IPS-18a (cell line): ENCODE measurements at regions not wholly inside any gene's neighbourhood (a gene's known extent, or its start where the extent isn't known, plus 50 kb on each side); places are given as distances from the start of the nearest gene placed in this dataset.

Experiments used
- H3K27ac ChIP-seq: one replicate; pipeline ENCODE4 v1.5.1; 2013; ENCODE audit warnings: low read length
- H3K27me3 ChIP-seq: one replicate; pipeline ENCODE4 v1.6.1; 2013; ENCODE audit warnings: mild to moderate bottlenecking, low read length; ENCODE audit not compliant: control insufficient read depth, insufficient read depth
- H3K36me3 ChIP-seq: one replicate; pipeline ENCODE4 v1.6.1; 2013; ENCODE audit warnings: low read depth, low read length; ENCODE audit not compliant: control insufficient read depth
- H3K4me1 ChIP-seq: one replicate; pipeline ENCODE4 v1.6.1; 2013; ENCODE audit warnings: low read depth, low read length; ENCODE audit not compliant: control insufficient read depth
- H3K4me3 ChIP-seq: one replicate; pipeline ENCODE4 v1.5.1; 2013; ENCODE audit warnings: low read length
- H3K9ac ChIP-seq: one replicate; pipeline ENCODE4 v1.6.1; 2013; ENCODE audit warnings: mild to moderate bottlenecking, low read length, moderate library complexity
- H3K9me3 ChIP-seq: one replicate; pipeline ENCODE4 v1.6.1; 2013; ENCODE audit warnings: low read depth, low read length; ENCODE audit not compliant: control insufficient read depth

- Histone ChIP-seq H3K36me3 (no peaks in the 10 kb centered on the region), H3K9ac (no peak overlapping the region), H3K27ac (no peak overlapping the region), H3K27me3 (no peaks in the 10 kb centered on the region), H3K4me3 (no peak overlapping the region), H3K9me3 (no peaks in the 10 kb centered on the region), H3K4me1 (peaks cover 3% of the 10 kb centered on the region)
Observed at GRCh38 chr12:115466076-115466475, 782.1 kb upstream of the TBX3 start.

GRCh38 chr12:115464661-115465060 lies 780.7 kb upstream of the TBX3 start:
- Histone ChIP-seq H3K9me3 (no peaks in the 10 kb centered on the region), H3K27me3 (no peaks in the 10 kb centered on the region), H3K27ac (no peak overlapping the region), H3K4me3 (no peak overlapping the region), H3K9ac (no peak overlapping the region), H3K36me3 (no peaks in the 10 kb centered on the region), H3K4me1 (peaks cover 3% of the 10 kb centered on the region)

- no peaks in the 10 kb centered on the region for H3K9me3 ChIP-seq
- no peak overlapping the region for H3K27ac ChIP-seq
- H3K4me3 ChIP-seq, result no peak overlapping the region
- H3K27me3 ChIP-seq, result no peaks in the 10 kb centered on the region
- H3K9ac ChIP-seq, result no peak overlapping the region
- no peaks in the 10 kb centered on the region for H3K4me1 ChIP-seq
- H3K36me3 ChIP-seq, result no peaks in the 10 kb centered on the region
Observed at GRCh38 chr12:115464111-115464581, 780.2 kb upstream of the TBX3 start.

- Histone ChIP-seq H3K9ac (no peak overlapping the region), H3K27ac (no peak overlapping the region), H3K36me3 (no peaks in the 10 kb centered on the region), H3K27me3 (no peaks in the 10 kb centered on the region), H3K4me1 (no peaks in the 10 kb centered on the region), H3K4me3 (no peak overlapping the region), H3K9me3 (no peaks in the 10 kb centered on the region)
Observed at GRCh38 chr12:115461401-115461800, 777.4 kb upstream of the TBX3 start.

- no peaks in the 10 kb centered on the region for H3K36me3 ChIP-seq
- H3K27ac ChIP-seq, result no peak overlapping the region
- peaks cover 10% of the 10 kb centered on the region for H3K4me1 ChIP-seq
- no peak overlapping the region for H3K4me3 ChIP-seq
- H3K9me3 ChIP-seq, result no peaks in the 10 kb centered on the region
- no peak overlapping the region for H3K9ac ChIP-seq
- peaks cover 8% of the 10 kb centered on the region for H3K27me3 ChIP-seq
Observed at GRCh38 chr12:115457798-115458197, 773.8 kb upstream of the TBX3 start.

GRCh38 chr12:115456946-115457689 lies 773.1 kb upstream of the TBX3 start:
- Histone ChIP-seq H3K27me3 (peaks cover 15% of the 10 kb centered on the region), H3K9ac (no peak overlapping the region), H3K4me3 (no peak overlapping the region), H3K36me3 (no peaks in the 10 kb centered on the region), H3K27ac (no peak overlapping the region), H3K4me1 (peaks cover 14% of the 10 kb centered on the region), H3K9me3 (no peaks in the 10 kb centered on the region)

GRCh38 chr12:115455268-115455681 lies 771.3 kb upstream of the TBX3 start:
- no peak overlapping the region for H3K9ac ChIP-seq
- H3K27me3 ChIP-seq, result peaks cover 29% of the 10 kb centered on the region
- no peaks in the 10 kb centered on the region for H3K9me3 ChIP-seq
- no peaks in the 10 kb centered on the region for H3K36me3 ChIP-seq
- peaks cover 23% of the 10 kb centered on the region for H3K4me1 ChIP-seq
- no peak overlapping the region for H3K27ac ChIP-seq
- H3K4me3 ChIP-seq, result no peak overlapping the region

GRCh38 chr12:115452751-115453281 lies 768.8 kb upstream of the TBX3 start:
- Histone ChIP-seq H3K27me3 (peaks cover 41% of the 10 kb centered on the region), H3K4me1 (peaks cover 37% of the 10 kb centered on the region), H3K27ac (no peak overlapping the region), H3K9me3 (no peaks in the 10 kb centered on the region), H3K4me3 (peak overlapping the region; percentile 78), H3K9ac (no peak overlapping the region), H3K36me3 (no peaks in the 10 kb centered on the region)

- Histone ChIP-seq H3K4me3 (peak overlapping the region; percentile 78), H3K9ac (no peak overlapping the region), H3K27me3 (peaks cover 41% of the 10 kb centered on the region), H3K27ac (no peak overlapping the region), H3K4me1 (peaks cover 37% of the 10 kb centered on the region), H3K9me3 (no peaks in the 10 kb centered on the region), H3K36me3 (no peaks in the 10 kb centered on the region)
Observed at GRCh38 chr12:115451780-115452736, 768.1 kb upstream of the TBX3 start.

GRCh38 chr12:115451151-115451779 lies 767.3 kb upstream of the TBX3 start:
- H3K4me3 ChIP-seq, result peak overlapping the region; percentile 44
- H3K27ac ChIP-seq, result no peak overlapping the region
- peaks cover 41% of the 10 kb centered on the region for H3K27me3 ChIP-seq
- peaks cover 37% of the 10 kb centered on the region for H3K4me1 ChIP-seq
- H3K36me3 ChIP-seq, result no peaks in the 10 kb centered on the region
- H3K9ac ChIP-seq, result no peak overlapping the region
- H3K9me3 ChIP-seq, result no peaks in the 10 kb centered on the region

- Histone ChIP-seq H3K27me3 (peaks cover 41% of the 10 kb centered on the region), H3K4me3 (no peak overlapping the region), H3K27ac (no peak overlapping the region)
Observed at GRCh38 chr12:115450710-115451109, 766.7 kb upstream of the TBX3 start.

More at GRCh38 chr12:115450710-115451109, 766.7 kb upstream of the TBX3 start:
- no peaks in the 10 kb centered on the region for H3K9me3 ChIP-seq
- H3K36me3 ChIP-seq, result no peaks in the 10 kb centered on the region
- no peak overlapping the region for H3K9ac ChIP-seq
- peaks cover 37% of the 10 kb centered on the region for H3K4me1 ChIP-seq
